Uterus (tissue), 3 donors: ENCODE measurements at regions not wholly inside any gene's neighbourhood (a gene's known extent, or its start where the extent isn't known, plus 50 kb on each side); places are given as distances from the start of the nearest gene placed in this dataset.
"Not testable (repeated sequence)": the region's sequence is repeated elsewhere in the genome, so short reads cannot be mapped to it uniquely, and the experiment has no call there.

Experiments used
- DNase-seq, 2 donors: peaks; one replicate each; pipeline ENCODE4 v3.0.0-alpha.2; 2019 to 2020
- H3K27ac ChIP-seq, 2 donors: fragments of 200-600 bp; sonication (generic); 1 replicate in 1 of 2; 2 replicates in 1 of 2; pipeline ENCODE4 v1.5.1; 2016 to 2018
- H3K27me3 ChIP-seq, 2 donors: fragments of 200-600 bp; sonication (generic); one replicate each; pipeline ENCODE4 v1.5.1; 2018 to 2019; ENCODE audit warnings: control low read depth in 1 of 2
- H3K36me3 ChIP-seq, 2 donors: fragments of 200-600 bp; sonication (generic); one replicate each; pipeline ENCODE4 v1.5.1; 2019; ENCODE audit warnings: control low read depth in 1 of 2
- H3K4me1 ChIP-seq, 2 donors: fragments of 200-600 bp; sonication (generic); one replicate each; pipeline ENCODE4 v1.5.1; 2018 to 2019; ENCODE audit warnings: control low read depth in 1 of 2
- H3K4me3 ChIP-seq, 2 donors: fragments of 200-600 bp; sonication (generic); 1 replicate in 1 of 2; 2 replicates in 1 of 2; pipeline ENCODE4 v1.5.1; 2018 to 2019; ENCODE audit warnings: mild to moderate bottlenecking in 1 of 2
- H3K9me3 ChIP-seq, 2 donors: fragments of 200-600 bp; sonication (generic); one replicate each; pipeline ENCODE4 v1.5.1; 2019; ENCODE audit warnings: control low read depth in 1 of 2
- CTCF ChIP-seq, 4 experiments: fragments of 200-600 bp in 2 of 4; fragments of 450-650 bp in 2 of 4; sonication (generic) in 2 of 4; IDR thresholded peaks; one replicate each; pipeline ENCODE4 v1.5.1; 2016 to 2019; ENCODE audit warnings: antibody characterized with exemption in 4 of 4, mild to moderate bottlenecking in 2 of 4, moderate library complexity in 1 of 4
- POLR2A ChIP-seq, 2 donors: fragments of 450-650 bp; IDR thresholded peaks; one replicate each; pipeline ENCODE4 v1.6.1; 2016; ENCODE audit warnings: antibody characterized with exemption in 2 of 2, mild to moderate bottlenecking in 1 of 2, moderate library complexity in 1 of 2
- intact Hi-C: fragments of 100-400 bp; cut with DNase I; formaldehyde crosslinking; loops from one replicate; pipeline ENCODE4 v1.15.1; 2023; ENCODE audit warnings: low total_unique reads
- donor health status: DM: yes; HTN: yes; CAD: no.

DNA sequence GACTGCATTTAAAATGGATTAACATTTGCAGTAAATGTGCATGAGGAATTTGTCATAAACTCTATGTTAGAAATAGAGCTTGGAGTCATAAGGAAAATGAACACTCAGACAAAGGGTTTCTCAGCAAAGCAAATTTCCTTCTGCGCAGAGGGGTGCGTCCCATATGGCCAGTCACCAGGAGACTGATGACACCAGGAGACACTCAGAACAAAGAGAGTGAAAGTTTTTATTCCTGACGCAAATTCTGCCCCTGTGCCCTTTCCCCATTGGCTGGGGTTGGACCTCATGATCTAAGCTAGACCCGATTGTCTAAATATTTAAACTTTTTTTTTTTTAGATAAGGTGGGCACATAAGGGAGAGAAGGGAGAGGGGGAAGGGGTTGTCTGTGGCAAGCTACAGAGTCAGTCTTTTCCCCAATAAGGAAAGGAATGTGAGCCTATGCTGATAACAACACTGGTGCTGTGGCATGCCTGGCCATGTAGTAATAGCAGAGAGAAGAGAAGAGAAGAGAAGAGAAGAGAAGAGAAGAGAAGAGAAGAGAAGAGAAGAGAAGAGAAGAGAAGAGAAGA lies 202.0 kb downstream of the POM121L12 start:
- Histone ChIP-seq H3K4me3 (no peak overlapping the region), H3K36me3 (no peaks in the 10 kb centered on the region), H3K27me3 (no peaks in the 10 kb centered on the region), H3K9me3 (no peaks in the 10 kb centered on the region), H3K4me1 (no peaks in the 10 kb centered on the region), H3K27ac (no peak overlapping the region)
- intact Hi-C loops, result no loop called here
- DNase-seq, result no peak
- TF ChIP-seq POLR2A (IDR thresholded peaks at IDR 0.05) (no peak), CTCF (IDR thresholded peaks at IDR 0.05) (no peak)

DNA sequence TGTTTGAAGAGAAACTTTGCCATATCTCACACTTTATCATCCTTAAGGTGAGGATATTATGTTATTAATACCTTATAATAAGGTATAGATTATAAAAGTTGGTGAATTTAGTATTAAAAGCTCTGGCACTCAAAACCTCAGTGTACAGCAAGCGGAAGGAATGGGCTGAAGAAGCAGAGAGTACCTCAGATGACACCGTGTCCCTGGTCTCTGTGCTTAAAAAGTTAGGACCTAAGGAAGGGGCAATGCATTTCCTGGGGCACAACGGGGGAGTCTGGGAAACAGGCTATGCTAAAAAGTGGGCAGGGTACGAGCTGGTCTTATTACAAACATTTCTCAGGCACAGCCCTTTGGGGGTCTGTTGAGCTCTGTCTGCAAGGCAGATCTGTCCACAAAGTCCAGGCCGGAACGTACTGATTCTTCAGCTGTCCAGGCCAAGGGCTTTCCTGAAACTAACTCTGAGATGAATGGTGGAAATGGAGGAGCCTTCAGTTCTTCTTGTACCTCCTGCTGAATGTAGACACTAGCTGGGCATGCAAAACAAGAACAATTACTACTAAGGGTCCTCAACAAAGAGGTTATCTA lies 202.7 kb downstream of the POM121L12 start:
- H3K9me3 ChIP-seq, result no peaks in the 10 kb centered on the region
- intact Hi-C loops, result no loop called here
- H3K27ac ChIP-seq, result no peak overlapping the region
- H3K36me3 ChIP-seq, result no peaks in the 10 kb centered on the region
- no peak for TF ChIP-seq POLR2A (IDR thresholded peaks at IDR 0.05)
- TF ChIP-seq CTCF (IDR thresholded peaks at IDR 0.05), result no peak
- no peak overlapping the region for H3K4me3 ChIP-seq
- no peaks in the 10 kb centered on the region for H3K27me3 ChIP-seq
- no peak for DNase-seq
- H3K4me1 ChIP-seq, result no peaks in the 10 kb centered on the region

DNA sequence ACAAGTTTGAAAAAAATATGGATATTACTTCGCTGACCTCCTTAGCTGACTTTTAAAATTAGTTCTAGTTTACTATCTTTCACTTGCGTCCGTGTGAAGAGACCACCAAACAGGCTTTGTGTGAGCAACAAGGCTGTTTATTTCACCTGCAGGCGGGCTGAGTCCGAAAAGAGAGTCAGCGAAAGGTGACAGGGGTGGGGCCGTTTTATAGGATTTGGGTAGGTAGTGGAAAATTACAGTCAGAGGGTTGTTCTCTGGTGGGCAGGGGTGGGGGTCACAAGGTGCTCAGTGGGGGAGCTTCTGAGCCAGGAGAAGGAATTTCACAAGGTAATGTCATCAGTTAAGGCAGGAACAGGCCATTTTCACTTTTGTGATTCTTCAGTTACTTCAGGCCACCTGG lies 203.7 kb downstream of the POM121L12 start:
- H3K4me1 ChIP-seq, H3K36me3 ChIP-seq, H3K27me3 ChIP-seq, intact Hi-C loops, H3K9me3 ChIP-seq, H3K4me3 ChIP-seq, DNase-seq, H3K27ac ChIP-seq: not testable (repeated sequence)

DNA sequence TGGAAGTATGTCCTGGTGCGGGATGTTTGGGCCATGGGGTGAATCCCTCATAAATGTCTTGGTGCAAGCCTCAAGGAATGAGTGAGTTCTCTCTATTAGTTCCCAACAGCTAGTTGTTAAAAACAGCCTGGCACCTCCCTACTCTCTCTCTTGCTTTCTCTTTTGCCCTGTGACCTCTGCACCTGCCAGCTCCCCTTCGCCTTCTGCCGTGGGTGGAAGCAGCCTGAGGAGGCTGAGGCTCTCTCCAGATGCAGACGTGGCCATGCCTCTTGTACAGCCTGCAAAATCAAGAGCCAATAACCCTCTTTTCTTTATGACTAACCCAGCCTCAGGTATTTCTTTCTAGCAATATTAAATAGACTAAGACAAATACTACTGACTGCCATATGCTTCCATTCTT lies 210.3 kb downstream of the POM121L12 start:
- no peaks in the 10 kb centered on the region for H3K9me3 ChIP-seq
- no peak overlapping the region for H3K27ac ChIP-seq
- no peaks in the 10 kb centered on the region for H3K36me3 ChIP-seq
- no peak for DNase-seq
- intact Hi-C loops, result no loop called here
- no peak overlapping the region for H3K4me3 ChIP-seq
- no peak for TF ChIP-seq CTCF (IDR thresholded peaks at IDR 0.05)
- no peak for TF ChIP-seq POLR2A (IDR thresholded peaks at IDR 0.05)
- H3K27me3 ChIP-seq, result no peaks in the 10 kb centered on the region
- no peaks in the 10 kb centered on the region for H3K4me1 ChIP-seq

- Histone ChIP-seq H3K9me3 (no peaks in the 10 kb centered on the region), H3K4me3 (no peak overlapping the region), H3K4me1 (no peaks in the 10 kb centered on the region), H3K27me3 (no peaks in the 10 kb centered on the region), H3K36me3 (no peaks in the 10 kb centered on the region), H3K27ac (no peak overlapping the region)
- intact Hi-C loops, result no loop called here
- TF ChIP-seq CTCF (IDR thresholded peaks at IDR 0.05), result no peak
- TF ChIP-seq POLR2A (IDR thresholded peaks at IDR 0.05), result no peak
- DNase-seq, result no peak
These were observed 211.5 kb downstream of the POM121L12 start for GRCh38 chr7:53246957-53247356.

GRCh38 chr7:53252539-53252938 lies 217.1 kb downstream of the POM121L12 start:
- Histone ChIP-seq H3K4me1 (no peaks in the 10 kb centered on the region), H3K4me3 (no peak overlapping the region), H3K27ac (no peak overlapping the region), H3K27me3 (no peaks in the 10 kb centered on the region), H3K9me3 (no peaks in the 10 kb centered on the region), H3K36me3 (no peaks in the 10 kb centered on the region)
- TF ChIP-seq CTCF (IDR thresholded peaks at IDR 0.05) (no peak), POLR2A (IDR thresholded peaks at IDR 0.05) (no peak)
- DNase-seq, result no peak
- intact Hi-C loops, result no loop called here
